Keratinocyte (primary cell): ENCODE measurements at regions not wholly inside any gene's neighbourhood (a gene's known extent, or its start where the extent isn't known, plus 50 kb on each side); places are given as distances from the start of the nearest gene placed in this dataset.

Source experiments
- DNase-seq: peaks from one replicate; pipeline ENCODE4 v3.0.0-alpha.2; 2011; ENCODE audit warnings: low read depth, missing footprints, low spot score
- FAIRE-seq: peaks from 2 replicates; lab custom pipeline; 2011; peaks lifted over from hg19 to GRCh38; lab: Jason Lieb, UNC
- H2AFZ ChIP-seq: 2 replicates; pipeline ENCODE4 v1.6.0; 2012; ENCODE audit warnings: low read length, control low read depth, inconsistent platforms; ENCODE audit not compliant: control insufficient read depth
- H3K27ac ChIP-seq: 2 replicates; pipeline ENCODE4 v1.5.1; 2011; ENCODE audit warnings: low read length; ENCODE audit not compliant: control insufficient read depth, insufficient read depth
- H3K27me3 ChIP-seq: 3 replicates; pipeline ENCODE4 v1.6.0; 2011; ENCODE audit warnings: low read length; ENCODE audit not compliant: control insufficient read depth, insufficient read depth; ENCODE audit errors: extremely low read depth
- H3K36me3 ChIP-seq, 2 experiments: 2 replicates in 1 of 2; 3 replicates in 1 of 2; pipeline ENCODE4 v1.5.1; 2011; ENCODE audit warnings: low read length in 2 of 2, mild to moderate bottlenecking in 1 of 2; ENCODE audit not compliant: control insufficient read depth in 2 of 2, insufficient read depth in 2 of 2; ENCODE audit errors: extremely low read depth in 1 of 2
- H3K4me1 ChIP-seq: 3 replicates; pipeline ENCODE4 v1.5.1; 2011; ENCODE audit warnings: low read length; ENCODE audit not compliant: control insufficient read depth, insufficient read depth; ENCODE audit errors: extremely low read depth
- H3K4me2 ChIP-seq: 3 replicates; pipeline ENCODE4 v1.6.0; 2011; ENCODE audit warnings: low read depth, low read length; ENCODE audit not compliant: control insufficient read depth, insufficient read depth; ENCODE audit errors: extremely low read depth
- H3K4me3 ChIP-seq, 3 experiments: fragments of 200-600 bp in 1 of 3; sonication (generic) in 1 of 3; 2 replicates in 2 of 3; 3 replicates in 1 of 3; pipeline ENCODE4 v1.5.1; 2011 to 2016; ENCODE audit warnings: low read length in 3 of 3, mild to moderate bottlenecking in 3 of 3, control low read depth in 2 of 3, inconsistent platforms in 1 of 3, low read depth in 1 of 3, mixed read lengths in 1 of 3, mixed run types in 1 of 3, moderate library complexity in 1 of 3; ENCODE audit not compliant: control insufficient read depth in 2 of 3, insufficient read depth in 2 of 3; ENCODE audit errors: extremely low read depth in 1 of 3
- H3K79me2 ChIP-seq: 2 replicates; pipeline ENCODE4 v1.6.0; 2012; ENCODE audit warnings: low read length; ENCODE audit not compliant: control insufficient read depth, insufficient read depth
- H3K9ac ChIP-seq: 3 replicates; pipeline ENCODE4 v1.6.0; 2011; ENCODE audit warnings: low read length; ENCODE audit not compliant: control insufficient read depth, insufficient read depth; ENCODE audit errors: extremely low read depth
- H3K9me1 ChIP-seq: 3 replicates; pipeline ENCODE4 v1.6.0; 2011; ENCODE audit warnings: low read length; ENCODE audit not compliant: control insufficient read depth, insufficient read depth; ENCODE audit errors: extremely low read depth
- H3K9me3 ChIP-seq: 2 replicates; pipeline ENCODE4 v1.5.1; 2012; ENCODE audit warnings: low read depth, low read length; ENCODE audit not compliant: control insufficient read depth
- H4K20me1 ChIP-seq: 3 replicates; pipeline ENCODE4 v1.6.0; 2011; ENCODE audit warnings: low read length; ENCODE audit not compliant: control insufficient read depth, insufficient read depth; ENCODE audit errors: extremely low read depth
- EZH2 ChIP-seq: IDR thresholded peaks from one replicate; pipeline ENCODE4 v1.6.1; 2012; ENCODE audit warnings: inconsistent platforms, mild to moderate bottlenecking, low read length, moderate library complexity
- dilution Hi-C: fragments of 300-500 bp; cut with MboI; formaldehyde crosslinking; loops from one replicate; pipeline ENCODE4 v1.7.0; 2020; ENCODE audit warnings: low sequenced_read_pairs; ENCODE audit not compliant: extremely low pct_ligation_motif_present
- TF ChIP-seq, protein P1 (sequence below), 3 experiments: IDR thresholded peaks in 1 of 3; conservative IDR thresholded peaks in 1 of 3; optimal IDR thresholded peaks in 1 of 3; 2 replicates in 2 of 3; 3 replicates in 1 of 3; pipeline versions ENCODE3 to v1.5.1; 2011; ENCODE audit warnings: low read length in 3 of 3, mild to moderate bottlenecking in 3 of 3, moderate library complexity in 2 of 3, control low read depth in 1 of 3, inconsistent platforms in 1 of 3; ENCODE audit not compliant: insufficient read depth in 2 of 3; ENCODE audit errors: extremely low read depth in 1 of 3

DNA sequence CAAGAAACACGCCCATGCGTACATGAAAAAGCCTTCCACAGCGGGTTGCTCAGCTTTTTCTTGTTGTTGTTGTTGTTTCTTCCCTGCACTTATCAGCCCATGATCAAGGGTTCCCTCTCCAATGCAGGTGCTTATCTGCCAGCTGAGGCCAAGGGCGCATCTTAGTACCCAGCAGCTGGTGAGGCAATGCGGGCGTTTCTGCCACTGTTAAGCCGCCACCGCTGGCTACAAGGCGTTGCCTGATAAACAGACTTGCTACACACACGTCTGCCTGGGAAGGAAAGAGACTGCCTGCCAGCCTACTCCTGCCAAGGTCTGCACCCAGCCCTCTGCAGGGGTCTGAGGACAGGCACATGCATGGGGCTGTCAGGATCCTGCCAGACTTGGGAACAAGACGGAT is 345.9 kb downstream of the BCL11B start:
- H4K20me1 ChIP-seq: no peaks in the 10 kb centered on the region
- DNase-seq: no peak
- no peaks in the 10 kb centered on the region for H3K79me2 ChIP-seq
- no peak overlapping the region for H2AFZ ChIP-seq
- H3K4me2 ChIP-seq: no peak overlapping the region
- dilution Hi-C loops: no loop called here
- H3K9me1 ChIP-seq: no peaks in the 10 kb centered on the region
- no peaks in the 10 kb centered on the region for H3K9me3 ChIP-seq
- no peak overlapping the region for H3K27ac ChIP-seq
- H3K4me1 ChIP-seq: peaks cover 8% of the 10 kb centered on the region
- TF ChIP-seq, protein P1, sequence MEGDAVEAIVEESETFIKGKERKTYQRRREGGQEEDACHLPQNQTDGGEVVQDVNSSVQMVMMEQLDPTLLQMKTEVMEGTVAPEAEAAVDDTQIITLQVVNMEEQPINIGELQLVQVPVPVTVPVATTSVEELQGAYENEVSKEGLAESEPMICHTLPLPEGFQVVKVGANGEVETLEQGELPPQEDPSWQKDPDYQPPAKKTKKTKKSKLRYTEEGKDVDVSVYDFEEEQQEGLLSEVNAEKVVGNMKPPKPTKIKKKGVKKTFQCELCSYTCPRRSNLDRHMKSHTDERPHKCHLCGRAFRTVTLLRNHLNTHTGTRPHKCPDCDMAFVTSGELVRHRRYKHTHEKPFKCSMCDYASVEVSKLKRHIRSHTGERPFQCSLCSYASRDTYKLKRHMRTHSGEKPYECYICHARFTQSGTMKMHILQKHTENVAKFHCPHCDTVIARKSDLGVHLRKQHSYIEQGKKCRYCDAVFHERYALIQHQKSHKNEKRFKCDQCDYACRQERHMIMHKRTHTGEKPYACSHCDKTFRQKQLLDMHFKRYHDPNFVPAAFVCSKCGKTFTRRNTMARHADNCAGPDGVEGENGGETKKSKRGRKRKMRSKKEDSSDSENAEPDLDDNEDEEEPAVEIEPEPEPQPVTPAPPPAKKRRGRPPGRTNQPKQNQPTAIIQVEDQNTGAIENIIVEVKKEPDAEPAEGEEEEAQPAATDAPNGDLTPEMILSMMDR (optimal IDR thresholded peaks at IDR 0.05 in 1 of 3, IDR thresholded peaks at IDR 0.05 in 1 of 3, conservative IDR thresholded peaks at IDR 0.05 in 1 of 3; ENCODE audit: extremely low read depth in 1 of 3, insufficient read depth in 2 of 3, low read length in 3 of 3): no peak
- no peak for TF ChIP-seq EZH2
- no peaks in the 10 kb centered on the region for H3K27me3 ChIP-seq
- H3K36me3 ChIP-seq: no peaks in the 10 kb centered on the region
- no peak overlapping the region for H3K4me3 ChIP-seq
- FAIRE-seq: peak; percentile 65
- no peak overlapping the region for H3K9ac ChIP-seq

DNA sequence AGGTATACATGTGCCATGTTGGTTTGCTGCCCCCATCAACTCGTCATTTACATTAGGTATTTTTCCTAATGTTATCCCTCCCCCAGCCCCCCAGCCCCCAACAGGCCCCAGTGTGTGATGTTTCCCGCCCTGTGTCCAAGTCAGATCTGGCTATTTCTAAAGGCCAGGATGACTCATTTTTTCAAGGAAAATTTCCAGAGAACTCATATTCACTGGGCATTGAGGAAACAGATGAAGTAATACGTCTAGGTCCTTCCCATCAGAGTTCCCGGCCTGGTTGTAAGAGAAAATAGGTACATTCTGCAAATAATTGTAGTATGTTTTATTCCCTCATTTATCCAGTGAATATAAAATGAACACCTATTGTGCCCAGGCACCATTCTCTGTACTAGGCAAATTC is 345.2 kb downstream of the BCL11B start:
- Histone ChIP-seq H3K27me3 (no peaks in the 10 kb centered on the region), H3K9ac (no peak overlapping the region), H4K20me1 (no peaks in the 10 kb centered on the region), H3K4me1 (peaks cover 8% of the 10 kb centered on the region), H3K27ac (no peak overlapping the region), H3K79me2 (no peaks in the 10 kb centered on the region), H3K36me3 (no peaks in the 10 kb centered on the region), H2AFZ (no peak overlapping the region), H3K4me3 (no peak overlapping the region), H3K4me2 (no peak overlapping the region), H3K9me1 (no peaks in the 10 kb centered on the region), H3K9me3 (no peaks in the 10 kb centered on the region)
- FAIRE-seq (no peak), DNase-seq (no peak)
- TF ChIP-seq, protein P1 (optimal IDR thresholded peaks at IDR 0.05 in 1 of 3, IDR thresholded peaks at IDR 0.05 in 1 of 3, conservative IDR thresholded peaks at IDR 0.05 in 1 of 3; ENCODE audit: extremely low read depth in 1 of 3, insufficient read depth in 2 of 3, low read length in 3 of 3): no peak
- dilution Hi-C loops: no loop called here
